Prostate gland (tissue), 2 donors: ENCODE measurements at regions not wholly inside any gene's neighbourhood (a gene's known extent, or its start where the extent isn't known, plus 50 kb on each side); places are given as distances from the start of the nearest gene placed in this dataset.

Source experiments
- DNase-seq: peaks from one replicate; pipeline ENCODE4 v3.0.0-alpha.2; 2019; ENCODE audit warnings: low spot score
- H3K27ac ChIP-seq, 2 donors: fragments of 200-600 bp; sonication (generic); 2 replicates each; pipeline ENCODE4 v1.5.1; 2017 to 2019
- H3K27me3 ChIP-seq: fragments of 200-600 bp; sonication (generic); replicated peaks from 2 replicates; pipeline ENCODE4 v1.5.1; 2019; ENCODE audit not compliant: insufficient read depth
- H3K36me3 ChIP-seq, 2 donors: fragments of 200-600 bp; sonication (generic); 1 replicate in 1 of 2; 2 replicates in 1 of 2; pipeline versions ENCODE4 v1.5.1 to v1.8.1; 2017 to 2019
- H3K4me1 ChIP-seq: fragments of 200-600 bp; sonication (generic); replicated peaks from 2 replicates; pipeline ENCODE4 v1.5.1; 2019
- H3K4me3 ChIP-seq, 2 donors: fragments of 200-600 bp; sonication (generic); 2 replicates each; pipeline ENCODE4 v1.5.1; 2017 to 2019
- H3K9me3 ChIP-seq: fragments of 200-600 bp; sonication (generic); 2 replicates; pipeline ENCODE4 v1.5.1; 2017
- CTCF ChIP-seq, 4 experiments: fragments of 200-600 bp in 2 of 4; fragments of 450-650 bp in 2 of 4; sonication (generic) in 2 of 4; IDR thresholded peaks; 1 replicate in 3 of 4; 2 replicates in 1 of 4; pipeline ENCODE4 v1.5.1; 2016 to 2019; ENCODE audit warnings: antibody characterized with exemption in 4 of 4, mild to moderate bottlenecking in 2 of 4, moderate library complexity in 2 of 4
- POLR2A ChIP-seq: fragments of 450-650 bp; IDR thresholded peaks from one replicate; pipeline ENCODE4 v1.6.1; 2016; ENCODE audit warnings: antibody characterized with exemption, mild to moderate bottlenecking
- POLR2AphosphoS5 ChIP-seq: sonication (generic); formaldehyde crosslinking; IDR thresholded peaks from one replicate; pipeline ENCODE4 v1.6.1; 2017; ENCODE audit warnings: antibody characterized with exemption
- WGBS: methylation state at CpG from one replicate; pipeline ENCODE4 v1.1.5; 2018; 5-methylcytosine and 5-hydroxymethylcytosine counted together
- intact Hi-C: fragments of 100-400 bp; cut with DNase I; formaldehyde crosslinking; loops from one replicate; pipeline ENCODE4 v1.14.2; 2022

DNA sequence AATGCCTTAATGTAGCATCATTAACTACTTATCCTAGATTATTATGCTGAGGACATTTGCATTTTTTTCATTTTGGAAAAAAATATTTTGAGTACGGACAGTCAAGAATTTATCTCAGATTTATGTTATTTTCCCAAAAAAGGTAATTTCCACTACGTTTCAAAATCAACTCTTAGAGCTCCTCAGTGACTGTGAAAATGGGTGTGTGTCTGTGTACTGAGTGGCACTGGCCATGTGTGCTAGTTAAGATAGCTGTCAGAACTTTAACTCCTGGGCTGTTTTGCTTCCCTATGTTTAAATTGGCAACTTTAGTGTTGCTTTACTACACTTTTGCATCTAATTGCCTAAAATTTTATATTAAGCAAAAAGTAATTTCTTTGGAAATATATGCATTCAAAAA, 927.4 kb downstream of the EFNB2 start:
- Histone ChIP-seq H3K4me1 (no peaks in the 10 kb centered on the region), H3K27me3 (no peaks in the 10 kb centered on the region), H3K4me3 (no peak overlapping the region), H3K36me3 (no peaks in the 10 kb centered on the region), H3K9me3 (no peaks in the 10 kb centered on the region), H3K27ac (no peak overlapping the region)
- 89% methylated on average over 2 of the region's 2 CpGs for WGBS
- TF ChIP-seq POLR2AphosphoS5 (no peak), CTCF (IDR thresholded peaks at IDR 0.05) (no peak), POLR2A (no peak)
- intact Hi-C loops = no loop called here
- no peak for DNase-seq

DNA sequence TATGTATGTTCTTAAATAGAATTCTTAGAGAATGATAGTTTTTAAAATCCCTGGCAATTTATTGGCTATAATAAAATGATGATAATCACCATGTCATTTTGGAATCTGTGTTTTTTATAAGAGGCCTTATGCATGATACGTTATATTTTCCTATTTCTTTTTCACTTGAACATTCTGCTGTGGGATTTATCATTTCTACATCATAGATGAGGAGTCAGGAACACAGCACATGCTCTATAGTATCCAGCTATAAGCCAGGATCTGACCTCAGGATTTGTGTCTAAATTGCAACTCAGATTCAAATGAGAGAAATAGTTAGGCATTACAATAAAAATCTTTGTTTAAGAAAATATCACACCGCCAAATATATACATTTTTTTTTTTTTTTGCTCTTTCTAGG, 928.0 kb downstream of the EFNB2 start:
- intact Hi-C loops = no loop called here
- Histone ChIP-seq H3K36me3 (no peaks in the 10 kb centered on the region), H3K27me3 (no peaks in the 10 kb centered on the region), H3K4me1 (no peaks in the 10 kb centered on the region), H3K4me3 (no peak overlapping the region), H3K9me3 (no peaks in the 10 kb centered on the region), H3K27ac (no peak overlapping the region)
- 97% methylated on average over 2 of the region's 2 CpGs for WGBS
- DNase-seq = no peak
- TF ChIP-seq CTCF (IDR thresholded peaks at IDR 0.05) = no peak
- no peak for TF ChIP-seq POLR2A
- no peak for TF ChIP-seq POLR2AphosphoS5

GRCh38 chr13:105607016-105607415, 928.4 kb downstream of the EFNB2 start:
- no peak overlapping the region for H3K27ac ChIP-seq
- no peak for DNase-seq
- no peaks in the 10 kb centered on the region for H3K36me3 ChIP-seq
- 51% methylated on average over 2 of the region's 2 CpGs for WGBS
- intact Hi-C loops = no loop called here
- no peaks in the 10 kb centered on the region for H3K27me3 ChIP-seq
- no peak for TF ChIP-seq POLR2AphosphoS5
- no peak for TF ChIP-seq CTCF (IDR thresholded peaks at IDR 0.05)
- TF ChIP-seq POLR2A = no peak
- no peak overlapping the region for H3K4me3 ChIP-seq
- H3K4me1 ChIP-seq = no peaks in the 10 kb centered on the region
- no peaks in the 10 kb centered on the region for H3K9me3 ChIP-seq

- Histone ChIP-seq H3K27ac (no peak overlapping the region), H3K27me3 (no peaks in the 10 kb centered on the region), H3K4me1 (no peaks in the 10 kb centered on the region), H3K9me3 (no peaks in the 10 kb centered on the region), H3K4me3 (no peak overlapping the region), H3K36me3 (no peaks in the 10 kb centered on the region)
- WGBS = 15% methylated on average over 8 of the region's 8 CpGs
- TF ChIP-seq CTCF (IDR thresholded peaks at IDR 0.05) (no peak), POLR2A (no peak), POLR2AphosphoS5 (no peak)
- intact Hi-C loops = no loop called here
- no peak for DNase-seq
Measured at GRCh38 chr13:105602956-105603670, 932.3 kb downstream of the EFNB2 start.

DNA sequence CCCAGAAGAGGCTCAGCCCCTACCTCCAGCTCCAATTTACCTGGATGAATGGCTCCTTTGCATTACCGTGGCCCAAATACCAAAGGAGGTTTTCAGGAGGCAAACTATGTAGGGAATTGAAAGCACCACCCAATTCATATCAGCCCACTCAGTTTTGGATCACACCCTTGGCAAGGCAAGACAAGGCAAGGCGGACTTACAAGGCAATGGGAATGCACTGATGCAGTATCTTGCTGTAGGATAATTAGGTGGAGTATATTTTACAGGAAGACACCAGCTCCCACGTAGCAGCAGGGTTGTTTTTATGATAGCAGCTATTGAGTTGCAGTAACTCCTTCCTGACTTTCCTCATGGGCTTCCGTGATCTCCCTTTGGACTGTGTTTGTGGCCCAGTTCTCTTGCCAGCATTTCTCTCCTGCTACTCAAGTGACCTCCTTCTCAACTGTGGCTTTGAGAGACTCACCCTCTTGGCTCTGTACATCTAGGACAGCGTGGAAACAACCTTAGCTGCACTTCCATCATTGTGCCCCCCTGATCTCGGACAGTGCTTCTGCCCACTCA, 935.9 kb downstream of the EFNB2 start:
- Histone ChIP-seq H3K4me3 (no peak overlapping the region), H3K27ac (no peak overlapping the region), H3K36me3 (no peaks in the 10 kb centered on the region), H3K4me1 (no peaks in the 10 kb centered on the region), H3K27me3 (no peaks in the 10 kb centered on the region), H3K9me3 (no peaks in the 10 kb centered on the region)
- 70% methylated on average over 6 of the region's 6 CpGs for WGBS
- intact Hi-C loops = no loop called here
- no peak for TF ChIP-seq POLR2AphosphoS5
- no peak for TF ChIP-seq CTCF (IDR thresholded peaks at IDR 0.05)
- no peak for TF ChIP-seq POLR2A
- DNase-seq = no peak
